ENCODE measurements at regions not wholly inside any gene's neighbourhood (a gene's known extent, or its start where the extent isn't known, plus 50 kb on each side); places are given as distances from the start of the nearest gene placed in this dataset.
"Not testable (repeated sequence)": the region's sequence is repeated elsewhere in the genome, so short reads cannot be mapped to it uniquely, and the experiment has no call there.

DNA sequence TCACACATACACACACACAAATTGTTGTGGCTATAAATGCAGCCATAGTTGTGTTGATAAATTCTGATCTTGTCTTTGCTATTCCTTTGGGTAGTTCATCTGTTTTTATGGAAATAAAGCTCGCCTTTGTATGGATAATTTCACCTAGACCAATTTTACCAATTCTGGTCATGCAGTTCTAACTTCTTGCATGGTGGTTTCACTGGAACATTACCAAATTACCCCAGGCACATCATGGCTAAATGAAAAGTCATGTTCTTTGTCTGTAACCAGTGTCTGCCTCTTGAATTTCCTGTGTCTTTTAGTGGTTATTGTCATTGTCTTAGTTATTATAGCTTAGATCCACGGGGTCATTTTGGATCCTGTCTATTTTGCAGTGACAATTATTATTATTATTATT lies 50.3 kb upstream of the TMC1 start:
- DNase-seq (ENCODE audit: low spot score) = no peak

DNA sequence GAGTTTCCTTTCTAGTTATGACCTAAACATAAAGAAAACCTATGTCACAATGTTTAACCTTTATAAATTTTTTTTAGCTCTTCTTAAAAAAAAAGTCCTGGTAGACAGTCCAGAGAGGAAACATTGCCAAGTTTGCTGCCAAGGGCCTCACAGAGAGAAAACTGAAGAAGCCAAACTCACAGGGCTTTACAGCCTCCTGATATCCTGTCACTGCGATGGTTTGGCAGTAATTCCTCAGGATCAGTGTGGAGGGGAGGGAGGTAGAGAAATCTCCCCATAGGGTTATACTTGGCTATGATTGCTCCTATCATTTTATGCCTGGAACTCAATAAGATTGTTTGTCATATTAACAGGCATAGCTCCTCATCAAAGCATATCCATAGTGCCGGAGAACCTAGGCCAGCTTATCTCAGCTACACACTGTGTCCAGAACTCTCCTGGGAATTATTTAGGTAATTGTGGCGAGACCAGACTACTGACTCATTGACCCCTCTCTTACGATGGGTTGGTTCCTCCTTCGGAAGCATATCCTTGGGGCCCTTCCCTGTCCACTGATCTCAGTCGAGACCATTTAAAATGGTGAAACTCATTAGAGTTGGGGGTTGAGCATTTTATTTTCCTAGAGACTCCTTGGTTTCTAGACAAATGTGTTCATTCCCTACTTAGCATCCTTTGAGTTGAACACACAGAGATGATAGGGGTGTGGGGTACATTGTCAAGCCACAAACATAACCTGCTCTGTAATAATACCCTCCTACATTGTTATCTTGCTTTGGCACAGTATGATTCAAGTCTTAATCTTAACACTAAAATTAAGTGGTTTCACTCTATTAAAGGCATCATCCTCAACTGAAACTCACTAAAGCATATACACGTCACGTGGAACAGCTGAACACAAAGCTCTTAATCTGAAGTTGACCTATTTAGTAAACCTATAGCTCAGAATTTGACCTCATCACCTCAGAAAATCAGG lies 53.4 kb upstream of the TMC1 start:
- DNase-seq (ENCODE audit: low spot score) = no peak

DNA sequence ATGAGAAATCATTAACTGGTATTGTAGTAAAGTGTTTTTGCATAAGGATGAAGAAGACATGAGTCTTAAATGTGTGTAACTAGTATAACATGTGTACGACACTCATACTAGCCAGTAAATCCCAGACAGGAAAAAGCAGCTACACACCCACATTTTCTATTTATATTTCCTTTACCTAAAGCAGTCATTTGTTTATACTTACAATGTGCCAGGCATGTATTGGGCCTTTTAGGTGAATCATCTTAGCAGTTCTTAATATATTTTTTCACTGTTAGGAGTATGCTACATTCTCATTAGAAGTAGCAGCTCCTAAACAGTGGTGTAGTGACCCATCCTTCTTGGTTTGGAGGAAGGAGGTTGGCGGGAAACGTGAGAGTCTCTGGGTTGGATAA lies 55.8 kb upstream of the TMC1 start:
- DNase-seq (ENCODE audit: low spot score) = no peak

DNA sequence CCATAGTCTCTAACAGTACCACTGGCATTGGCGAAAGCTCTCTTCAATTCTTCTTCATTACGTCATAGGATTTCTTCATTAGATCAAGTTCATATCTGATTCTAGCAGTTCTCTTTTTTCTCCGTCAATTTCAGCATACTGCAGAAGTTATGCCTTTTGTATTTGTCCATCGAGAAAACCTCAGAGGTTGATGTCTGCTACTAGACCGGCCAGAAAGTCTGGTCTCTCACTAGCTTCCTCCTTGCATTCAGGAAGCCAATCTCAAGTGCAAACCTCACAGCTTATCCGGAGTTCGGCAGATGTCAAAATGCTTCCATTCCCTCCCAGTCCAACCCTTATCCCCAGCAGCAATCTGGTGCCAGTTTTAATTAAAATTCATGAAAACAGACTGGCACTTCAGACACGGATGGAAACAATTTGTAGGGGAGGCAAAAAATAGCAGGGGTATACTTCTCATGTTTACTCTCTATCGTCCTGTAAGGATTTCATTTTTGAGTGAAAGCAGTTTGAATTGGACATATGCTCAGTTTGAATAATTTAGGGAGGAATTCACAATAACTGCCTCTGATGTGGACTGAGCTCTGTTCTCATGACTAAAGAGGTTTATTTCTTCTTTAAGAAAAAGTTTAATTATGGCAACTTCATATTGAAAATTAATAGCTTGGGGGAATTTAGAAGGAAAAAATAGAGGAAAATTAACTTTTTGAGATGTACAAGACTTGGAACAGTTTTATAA lies 56.4 kb upstream of the TMC1 start:
- no peak for DNase-seq (ENCODE audit: low spot score)

DNA sequence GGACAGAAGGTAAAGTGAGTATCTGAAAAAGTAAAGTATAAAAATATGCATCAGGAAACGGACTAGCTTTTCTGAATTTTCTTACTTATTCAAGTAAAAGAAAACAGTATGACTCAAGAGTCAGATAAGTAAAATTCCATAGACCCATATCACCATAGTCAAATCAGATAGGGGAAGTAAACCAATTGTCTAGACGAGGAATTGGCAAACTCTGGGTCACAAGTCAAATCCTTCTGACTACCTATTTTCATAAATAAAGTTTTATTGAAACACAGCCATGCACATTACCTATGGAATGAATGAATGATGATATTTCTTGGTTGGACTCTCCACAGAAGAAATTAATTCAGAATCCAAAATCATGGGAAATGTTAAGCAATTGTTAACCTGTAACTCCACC lies 59.1 kb upstream of the TMC1 start:
- DNase-seq (ENCODE audit: low spot score) = no peak

DNA sequence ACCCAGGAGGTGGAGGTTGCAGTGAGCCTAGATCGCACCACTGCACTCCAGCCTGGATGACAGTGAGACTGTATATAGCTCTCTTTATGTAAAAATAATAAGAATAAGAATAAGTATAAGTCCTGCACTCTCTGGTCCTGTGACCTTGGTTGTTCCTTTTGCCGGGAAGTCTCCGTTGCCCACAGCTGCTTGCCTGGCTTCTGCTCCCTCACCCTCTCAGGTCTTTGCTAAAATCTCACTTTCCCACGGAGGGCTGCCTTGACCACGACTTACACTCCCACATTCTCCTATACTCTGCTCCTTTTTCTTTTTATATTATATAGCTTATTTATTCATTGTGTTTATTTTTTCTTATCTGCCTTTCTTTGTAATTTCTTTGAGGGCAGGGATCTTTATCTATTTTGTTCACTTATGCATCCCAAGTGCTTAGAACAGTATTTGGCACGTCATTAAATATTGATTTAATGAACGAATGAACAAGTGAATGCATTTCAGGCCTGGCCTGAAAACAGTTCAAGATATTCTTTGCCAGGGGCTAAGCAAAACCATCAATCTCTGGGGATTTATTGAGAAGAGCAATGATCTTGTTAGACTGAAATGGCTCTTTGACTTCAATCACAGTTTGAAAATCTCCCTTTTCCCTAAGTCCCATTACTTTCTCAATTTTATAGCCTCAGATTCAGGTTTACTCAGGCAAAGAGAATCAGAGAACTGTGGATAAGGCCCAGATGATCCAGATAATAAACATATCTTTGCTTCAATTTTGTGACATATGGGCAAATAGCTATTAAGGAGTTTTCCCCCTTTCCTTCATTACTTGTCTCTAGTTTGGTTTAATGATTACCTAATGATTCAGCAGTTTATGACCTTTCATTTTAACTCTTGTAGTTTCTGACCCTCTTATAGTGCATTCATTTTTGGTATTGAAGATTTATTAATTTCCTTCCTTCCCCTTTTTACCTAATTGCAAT lies 60.8 kb upstream of the TMC1 start:
- peak; percentile 65 for DNase-seq (ENCODE audit: low spot score)

DNA sequence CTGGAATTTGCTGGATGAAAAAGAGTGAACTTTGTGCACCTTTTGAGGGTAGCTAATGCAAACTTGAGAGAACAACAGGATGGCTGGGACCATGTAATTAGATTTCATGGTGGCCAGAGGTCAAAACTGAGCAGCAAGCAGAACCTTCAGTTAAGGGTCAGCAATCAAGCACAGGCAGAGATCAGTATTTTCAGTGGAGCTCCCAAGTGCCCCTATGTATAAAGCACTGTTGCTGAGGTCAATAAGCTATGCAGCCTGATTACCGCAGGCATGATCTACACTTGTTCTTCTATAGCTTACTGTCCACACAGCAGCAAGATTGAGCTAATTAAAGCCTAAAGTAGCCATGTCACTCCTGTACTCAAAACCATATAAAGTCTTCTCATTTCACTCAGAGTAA lies 62.1 kb upstream of the TMC1 start:
- DNase-seq (ENCODE audit: low spot score) = no peak

DNA sequence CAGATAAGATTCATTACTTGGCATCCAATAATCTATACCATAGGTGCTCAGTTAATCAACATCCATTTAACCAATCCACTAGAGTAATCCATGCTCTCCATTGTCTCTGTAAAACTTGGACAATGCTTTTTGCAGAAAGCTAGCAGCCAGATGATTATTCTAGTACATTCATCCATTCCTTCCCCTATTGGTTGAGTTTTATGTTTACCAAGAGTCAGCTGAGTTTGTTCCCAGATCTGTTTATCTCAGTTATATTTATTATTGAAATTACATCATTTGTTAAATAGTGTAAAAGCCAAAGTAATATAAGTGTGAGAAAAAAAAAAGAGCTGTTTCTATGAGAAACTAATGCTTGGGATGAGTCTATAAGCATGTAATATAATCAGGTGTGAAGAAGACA lies 63.3 kb upstream of the TMC1 start:
- no peak for DNase-seq (ENCODE audit: low spot score)

DNA sequence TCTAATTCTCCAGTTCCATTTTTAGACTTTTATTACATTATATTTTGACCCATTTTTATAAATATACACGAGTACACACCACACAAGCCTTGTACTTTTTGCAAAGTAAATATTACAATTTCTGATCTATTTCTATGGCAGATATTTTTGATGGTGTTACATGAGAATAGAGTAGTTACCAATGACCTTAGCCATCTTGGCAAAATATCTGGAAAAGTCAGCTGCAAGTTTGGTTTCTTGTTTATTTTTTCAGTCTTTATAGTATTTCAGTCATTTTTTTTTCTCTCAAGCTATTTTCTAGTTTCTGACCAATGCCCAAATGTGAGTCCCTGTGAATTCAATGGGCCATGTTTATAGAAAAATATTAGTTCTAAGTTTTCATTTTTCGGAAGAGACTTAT lies 64.0 kb upstream of the TMC1 start:
- no peak for DNase-seq (ENCODE audit: low spot score)

DNA sequence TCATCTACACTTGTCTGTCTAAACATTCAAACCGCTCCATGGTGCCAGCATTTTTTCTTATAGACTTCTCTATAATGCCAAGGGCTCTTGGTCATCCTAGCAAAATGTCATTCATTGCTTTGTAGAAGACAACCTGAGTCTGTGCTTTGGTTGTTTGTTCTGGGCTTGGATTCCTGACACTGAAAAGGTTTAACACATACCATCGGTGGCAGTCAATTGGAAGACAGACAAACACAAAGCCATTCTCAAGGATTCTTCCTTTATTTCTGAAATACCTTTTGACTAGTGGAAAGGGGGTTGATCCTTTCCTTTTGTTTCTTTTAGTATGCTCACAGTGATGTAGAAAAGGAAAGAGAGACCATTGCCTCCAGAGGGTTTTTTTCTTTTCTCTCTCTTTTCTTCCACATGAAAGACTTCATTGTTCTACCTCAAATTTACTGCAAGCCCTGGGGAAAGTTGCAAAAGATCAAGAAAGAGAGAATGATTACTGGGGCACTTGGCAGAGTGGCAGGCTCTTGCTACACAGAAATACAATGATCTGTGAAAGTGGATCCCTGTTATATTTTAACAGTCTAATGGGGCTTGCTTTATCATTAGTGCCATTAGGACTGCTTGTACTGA lies 66.4 kb upstream of the TMC1 start:
- DNase-seq (ENCODE audit: low spot score) = no peak

DNA sequence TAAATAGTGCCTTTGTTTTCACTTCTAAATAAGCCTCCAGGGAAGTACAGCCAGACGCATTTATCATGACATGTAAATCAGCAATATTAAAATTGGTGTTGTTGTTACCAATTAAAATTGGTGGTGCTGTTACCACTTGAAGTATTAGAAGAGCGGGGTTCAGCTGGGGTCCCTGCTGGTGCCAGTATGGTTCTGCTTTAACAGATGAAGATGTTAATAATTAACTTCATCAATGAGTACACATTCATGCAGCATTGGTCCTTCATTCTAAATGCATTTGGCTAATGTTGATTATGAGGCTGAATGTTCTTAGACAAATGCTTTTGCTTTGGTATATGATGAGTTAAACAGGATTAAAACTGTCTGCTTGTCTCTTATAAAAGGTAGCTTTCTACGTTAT lies 67.6 kb upstream of the TMC1 start:
- DNase-seq (ENCODE audit: low spot score) = no peak

DNA sequence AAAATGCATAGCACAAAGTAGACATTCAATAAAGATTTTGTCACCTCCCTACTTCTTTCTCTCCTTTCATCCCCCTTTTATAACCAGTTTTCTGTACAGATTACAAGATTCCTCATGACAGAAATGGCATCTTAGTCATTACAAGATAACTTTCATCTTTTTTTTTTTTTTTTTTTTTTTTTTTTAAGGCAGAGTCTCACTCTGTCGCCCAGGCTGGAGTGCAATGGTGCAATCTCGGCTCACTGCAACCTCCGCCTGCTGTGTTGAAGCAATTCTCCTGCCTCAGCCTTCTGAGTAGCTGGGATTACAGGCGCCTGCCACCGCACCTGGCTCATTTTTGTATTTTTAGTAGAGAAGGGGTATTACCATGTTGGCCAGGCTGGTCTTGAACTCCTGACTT lies 75.2 kb upstream of the TMC1 start:
- DNase-seq (ENCODE audit: low spot score) = not testable (repeated sequence)

DNA sequence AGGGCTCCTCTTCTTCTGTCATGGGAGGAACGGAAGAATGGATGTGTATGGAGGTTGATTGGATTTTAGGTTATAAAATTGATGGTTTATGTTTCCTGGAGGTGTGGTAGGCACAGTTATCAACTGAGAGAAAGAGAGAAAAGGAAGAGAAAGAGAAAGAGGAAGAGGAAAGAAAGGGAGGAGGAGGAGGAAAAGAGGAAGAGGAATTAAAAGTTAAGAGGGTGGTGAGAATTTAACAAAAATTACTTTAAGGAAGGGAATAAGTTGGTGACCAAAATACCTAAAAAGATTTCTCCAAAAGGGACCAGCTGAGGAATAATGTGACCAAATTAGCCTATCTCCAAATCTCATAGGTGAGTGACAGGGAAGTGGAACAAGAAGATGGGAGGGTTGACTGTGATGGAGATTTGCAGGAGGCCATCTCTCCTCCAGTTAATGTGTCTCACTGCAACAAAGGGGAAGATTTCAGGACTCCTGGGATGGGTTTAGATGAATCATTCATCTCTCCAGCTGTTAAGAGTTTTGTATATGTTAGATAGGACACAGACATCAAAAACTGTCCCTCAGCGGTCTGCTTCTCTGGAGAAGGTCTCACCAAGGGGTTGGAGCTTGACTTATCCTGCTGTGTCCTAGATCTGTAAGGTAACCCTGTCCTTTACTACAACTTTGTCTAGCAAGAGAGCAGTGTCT lies 76.0 kb upstream of the TMC1 start:
- no peak for DNase-seq (ENCODE audit: low spot score)

DNA sequence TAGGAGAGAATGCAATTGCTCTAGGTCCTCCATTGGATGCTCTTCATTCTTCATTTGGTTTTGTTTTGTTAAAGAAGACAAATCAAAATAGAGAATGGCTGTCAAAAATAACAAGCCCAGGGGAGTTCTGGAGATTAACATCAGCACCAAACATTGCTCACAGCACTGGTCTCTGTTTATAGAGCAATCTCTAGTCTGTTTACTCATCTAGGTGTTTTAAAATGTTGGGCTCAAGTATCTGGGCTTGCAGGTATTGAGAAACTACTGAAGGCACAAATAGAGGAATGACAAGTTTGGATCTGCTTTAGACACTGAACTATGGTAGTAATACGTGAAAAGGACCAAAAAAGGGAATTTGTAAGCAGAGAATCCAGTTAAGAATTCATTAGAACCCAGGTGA lies 77.0 kb upstream of the TMC1 start:
- no peak for DNase-seq (ENCODE audit: low spot score)

DNA sequence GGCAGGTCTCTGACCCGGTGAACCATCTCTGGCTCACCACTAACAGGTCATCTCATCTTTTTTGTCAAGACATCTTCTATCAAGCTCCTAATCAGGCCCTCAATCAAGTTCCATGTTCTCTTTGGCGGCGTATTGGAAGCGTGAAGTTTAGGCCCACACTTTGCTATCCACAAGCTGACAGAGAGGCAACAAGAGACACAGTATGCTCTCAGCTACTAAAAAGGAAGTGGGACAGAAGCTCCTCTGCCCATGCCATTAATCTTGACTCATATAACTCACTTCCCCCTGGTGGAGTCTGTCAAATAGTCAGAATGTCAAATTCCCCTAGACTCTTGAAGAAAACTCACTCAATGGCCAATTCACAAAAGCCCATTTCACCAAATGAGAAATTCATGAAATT lies 77.6 kb upstream of the TMC1 start:
- DNase-seq (ENCODE audit: low spot score) = no peak

DNA sequence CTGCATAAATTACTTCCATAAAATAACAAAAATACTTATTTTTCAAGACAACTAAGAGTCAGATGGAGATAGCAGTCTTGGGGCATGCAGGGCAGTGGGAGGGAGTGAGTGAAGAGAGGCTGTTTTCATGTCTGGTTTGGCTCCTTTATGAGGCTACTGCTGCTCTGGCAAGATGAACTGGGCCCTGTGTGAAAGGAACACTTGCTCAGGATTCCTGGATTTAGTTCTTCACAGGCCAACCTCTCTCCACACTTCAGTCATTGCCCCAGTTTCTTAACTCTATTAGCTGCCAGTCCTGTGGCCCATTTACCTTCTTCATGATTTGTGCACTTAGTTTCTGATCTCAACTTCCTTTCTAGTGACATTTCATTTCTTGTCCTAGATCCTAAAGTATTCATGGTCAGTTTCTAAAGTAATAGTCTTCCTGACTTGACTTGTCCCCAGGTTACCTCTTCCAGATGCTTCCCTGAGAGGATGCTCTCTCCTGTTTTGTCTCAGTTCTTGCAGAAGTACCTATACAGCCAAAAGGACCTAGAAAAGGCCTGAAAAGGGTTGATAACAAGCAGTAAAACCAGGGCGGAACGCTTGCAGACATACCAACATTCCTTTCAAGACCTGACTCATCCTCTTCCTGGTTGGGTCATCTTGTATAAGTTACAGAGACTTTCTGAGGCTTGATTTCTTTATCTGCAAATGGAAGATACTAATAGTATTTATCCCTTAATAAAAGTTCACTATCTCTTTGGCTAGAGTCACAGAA lies 77.0 kb upstream of the ZFAND5 start:
- DNase-seq (ENCODE audit: low spot score) = peak; percentile 83

DNA sequence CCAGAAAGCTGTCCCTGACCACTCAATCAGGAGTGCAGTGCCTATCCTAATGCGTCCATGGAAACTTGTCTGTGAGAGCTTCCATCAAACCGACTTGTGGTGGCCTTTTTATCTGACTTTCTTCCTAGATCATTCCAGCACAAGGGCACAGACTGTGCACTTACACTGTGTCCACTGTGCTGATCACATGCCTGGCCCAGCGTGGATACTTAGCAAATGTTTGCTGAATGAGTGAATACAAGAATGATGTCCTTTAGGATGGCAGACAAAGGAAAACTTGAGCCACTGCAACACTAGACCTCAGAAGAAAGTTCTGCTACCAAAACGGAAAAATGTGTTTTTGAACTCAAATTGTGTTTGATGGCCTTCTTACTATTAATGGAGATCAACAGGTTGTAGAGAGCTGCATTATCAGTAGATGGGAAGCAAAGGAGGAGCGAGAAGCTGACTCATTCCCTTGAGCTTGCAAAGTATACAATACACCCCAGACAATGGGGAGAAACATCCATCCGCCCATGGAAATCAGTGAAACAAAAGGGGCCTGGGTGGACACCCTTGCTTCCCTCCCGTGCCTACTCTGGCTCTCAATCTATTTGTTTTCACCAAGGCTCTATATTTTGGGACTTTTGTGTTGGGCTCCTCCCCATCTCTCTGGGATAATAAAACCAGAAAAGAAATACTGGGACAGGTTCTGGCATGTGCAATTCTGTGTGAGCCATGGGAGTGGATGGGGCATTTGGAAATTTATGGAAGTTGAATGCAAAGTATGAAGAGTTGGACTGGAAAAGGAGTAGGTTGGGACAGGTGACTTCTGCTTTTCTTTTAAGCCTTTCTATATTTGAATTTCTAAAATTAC lies 76.2 kb upstream of the ZFAND5 start:
- no peak for DNase-seq (ENCODE audit: low spot score)

DNA sequence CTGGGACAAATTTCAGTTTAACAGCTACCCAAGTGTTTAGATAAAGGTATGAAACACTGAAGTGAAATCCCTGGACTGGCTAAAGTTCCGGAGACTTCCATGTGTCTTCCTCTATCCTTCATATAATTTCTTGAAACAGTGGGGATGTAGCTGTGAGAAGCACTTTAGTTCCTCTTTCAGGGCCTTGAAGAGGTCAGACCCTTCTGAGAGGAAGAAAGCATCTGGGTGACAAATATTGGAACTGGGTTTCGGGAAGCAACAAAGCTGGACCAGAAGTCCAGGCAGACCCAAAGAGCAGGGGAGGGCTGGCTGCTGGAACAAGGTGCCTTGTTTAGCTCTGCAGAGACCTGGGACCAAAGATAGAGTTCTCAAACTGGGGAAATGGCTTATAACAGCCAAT lies 75.4 kb upstream of the ZFAND5 start:
- no peak for DNase-seq (ENCODE audit: low spot score)

DNA sequence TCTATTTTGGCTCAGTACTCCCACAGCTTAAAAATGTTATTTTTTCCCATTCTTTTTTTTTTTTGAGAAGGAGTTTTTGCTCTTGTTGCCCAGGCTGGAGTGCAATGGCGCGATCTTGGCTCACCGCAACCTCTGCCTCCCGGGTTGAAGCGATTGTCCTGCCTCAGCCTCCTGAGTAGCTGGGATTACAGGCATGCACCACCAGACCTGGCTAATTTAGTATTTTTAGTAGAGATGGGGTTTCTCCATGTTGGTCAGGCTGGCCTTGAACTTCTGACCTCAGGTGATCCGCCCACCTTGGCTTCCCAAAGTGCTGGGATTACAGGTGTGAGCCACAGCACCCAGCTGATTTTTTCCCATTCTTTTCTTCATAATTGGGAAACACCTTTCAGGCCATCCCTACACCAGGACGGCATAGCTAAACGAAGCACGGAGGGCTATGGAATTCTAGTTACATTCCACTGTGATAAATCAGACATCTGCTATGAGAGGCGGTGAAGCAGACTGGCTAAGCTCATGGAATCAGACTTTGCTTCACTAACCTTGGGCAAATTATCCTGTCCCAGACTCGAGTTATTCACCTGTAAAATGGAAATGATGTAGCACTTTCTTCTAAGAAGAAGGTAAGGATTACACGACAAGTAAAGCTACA lies 68.7 kb upstream of the ZFAND5 start:
- DNase-seq (ENCODE audit: low spot score) = peak; percentile 45

All from LoVo (cell line).